K562 (cell line): ENCODE measurements at regions not wholly inside any gene's neighbourhood (a gene's known extent, or its start where the extent isn't known, plus 50 kb on each side); places are given as distances from the start of the nearest gene placed in this dataset.

Experiments
- ATF3 ChIP-seq, 2 experiments: fragments of 450-650 bp in 1 of 2; sonication (generic) in 1 of 2; formaldehyde crosslinking in 1 of 2; IDR thresholded peaks in 1 of 2; conservative IDR thresholded peaks in 1 of 2; 2 replicates each; pipeline versions ENCODE4 v1.6.1 to v1.8.1; 2016 to 2023; ENCODE audit warnings: mild to moderate bottlenecking in 2 of 2, moderate library complexity in 2 of 2, inconsistent platforms in 1 of 2, missing genetic modification reagents in 1 of 2
- PREB ChIP-seq: sonication (generic); formaldehyde crosslinking; IDR thresholded peaks from 2 replicates; pipeline ENCODE4 v1.8.1; 2023; ENCODE audit warnings: mild to moderate bottlenecking, missing genetic modification reagents

GRCh38 chr10:107834706-107835105 lies 670.2 kb upstream of the SORCS1 start:
- TF ChIP-seq ATF3 (IDR thresholded peaks at IDR 0.05) (no peak), ATF3 (CRISPR knock-in tag; conservative IDR thresholded peaks at IDR 0.05) (no peak), PREB (CRISPR knock-in tag) (no peak)
